B cell (primary cell): ENCODE measurements at regions not wholly inside any gene's neighbourhood (a gene's known extent, or its start where the extent isn't known, plus 50 kb on each side); places are given as distances from the start of the nearest gene placed in this dataset.

Experiments
- ATAC-seq: fragments of 200-7000 bp; cut with Tn5 transposase; one replicate; pipeline ENCODE4 v1.10.0; 2021; ENCODE audit warnings: low read depth, mild to moderate bottlenecking, moderate number of reproducible peaks, moderate library complexity
- CTCF ChIA-PET: fragments of 350-600 bp; sonication (Branson Sonifier 250); formaldehyde crosslinking; loops from one replicate; lab custom pipeline; 2021; ENCODE audit warnings: antibody characterized with exemption, inconsistent platforms; lab: Charles Lee
- POLR2A ChIA-PET: fragments of 350-600 bp; sonication (Branson Sonifier 250); formaldehyde crosslinking; loops from one replicate; lab custom pipeline; 2021; ENCODE audit warnings: antibody characterized with exemption; lab: Charles Lee
- DNase-seq: peaks from one replicate; pipeline ENCODE4 v3.0.0; 2013
- H2AFZ ChIP-seq: 2 replicates; pipeline ENCODE4 v1.6.1; 2012; ENCODE audit warnings: mild to moderate bottlenecking, low read depth, low read length; ENCODE audit not compliant: insufficient read depth, poor library complexity, severe bottlenecking
- H3K27ac ChIP-seq, 2 donors: 1 replicate in 1 of 2; 2 replicates in 1 of 2; pipeline ENCODE4 v1.5.1; 2012 to 2013; ENCODE audit warnings: low read length in 2 of 2, mild to moderate bottlenecking in 2 of 2, moderate library complexity in 1 of 2
- H3K27me3 ChIP-seq, 4 experiments: fragments of 200-600 bp in 1 of 4; sonication (generic) in 1 of 4; replicated peaks in 1 of 4; 1 replicate in 2 of 4; 2 replicates in 2 of 4; pipeline versions ENCODE4 v1.6.1 to v1.7.0; 2013 to 2016; ENCODE audit warnings: low read length in 3 of 4, mild to moderate bottlenecking in 2 of 4, mixed read lengths in 1 of 4, moderate library complexity in 1 of 4; ENCODE audit not compliant: insufficient read depth in 4 of 4, control insufficient read depth in 3 of 4; ENCODE audit errors: control extremely low read depth in 1 of 4
- H3K36me3 ChIP-seq, 2 experiments: replicated peaks in 1 of 2; 1 replicate in 1 of 2; 2 replicates in 1 of 2; pipeline versions ENCODE4 v1.6.1 to v1.7.1; 2013; ENCODE audit warnings: low read length in 1 of 2; ENCODE audit not compliant: insufficient read depth in 2 of 2, control insufficient read depth in 1 of 2; ENCODE audit errors: control extremely low read depth in 1 of 2, extremely low read depth in 1 of 2
- H3K4me1 ChIP-seq, 2 donors: fragments of 200-600 bp in 1 of 2; sonication (generic) in 1 of 2; 1 replicate in 1 of 2; 2 replicates in 1 of 2; pipeline versions ENCODE4 v1.5.1 to v1.6.1; 2013 to 2017; ENCODE audit warnings: low read length in 2 of 2; ENCODE audit not compliant: control insufficient read depth in 2 of 2, insufficient read depth in 2 of 2
- H3K4me2 ChIP-seq: replicated peaks from 2 replicates; pipeline ENCODE3; 2012; ENCODE audit warnings: mild to moderate bottlenecking, low read depth, low read length; ENCODE audit not compliant: poor library complexity, severe bottlenecking
- H3K4me3 ChIP-seq, 5 experiments: fragments of 200-600 bp in 1 of 5; sonication (generic) in 1 of 5; 1 replicate in 3 of 5; 2 replicates in 2 of 5; pipeline versions ENCODE4 v1.5.1 to v1.7.0; 2011 to 2016; ENCODE audit warnings: low read length in 4 of 5, mild to moderate bottlenecking in 4 of 5, low read depth in 2 of 5, control low read depth in 1 of 5, moderate library complexity in 1 of 5; ENCODE audit not compliant: insufficient read depth in 1 of 5; ENCODE audit errors: control extremely low read depth in 1 of 5, extremely low read depth in 1 of 5
- H3K79me2 ChIP-seq: fragments of 200-600 bp; sonication (generic); one replicate; pipeline ENCODE4 v1.6.0; 2016; ENCODE audit warnings: low read length; ENCODE audit not compliant: control insufficient read depth, insufficient read depth
- H3K9ac ChIP-seq: fragments of 200-600 bp; sonication (generic); 2 replicates; pipeline ENCODE4 v1.6.1; 2017; ENCODE audit warnings: mild to moderate bottlenecking, low read length, moderate library complexity
- H3K9me3 ChIP-seq, 3 donors: one replicate each; pipeline versions ENCODE4 v1.6.1 to v1.7.1; 2013; ENCODE audit warnings: low read length in 2 of 3; ENCODE audit not compliant: control insufficient read depth in 2 of 3, insufficient read depth in 1 of 3; ENCODE audit errors: control extremely low read depth in 1 of 3
- H4K20me1 ChIP-seq: 2 replicates; pipeline ENCODE4 v1.6.0; 2012; ENCODE audit warnings: mild to moderate bottlenecking, low read length; ENCODE audit not compliant: insufficient read depth, control insufficient read depth, poor library complexity, severe bottlenecking
- H3K27ac Mint-ChIP-seq: one replicate; pipeline ENCODE4 v1.8.0; 2021; ENCODE audit warnings: mixed read lengths
- H3K27me3 Mint-ChIP-seq: one replicate; pipeline ENCODE4 v1.8.0; 2021; ENCODE audit warnings: mixed read lengths
- H3K4me1 Mint-ChIP-seq: one replicate; pipeline ENCODE4 v1.8.0; 2021; ENCODE audit warnings: mixed read lengths
- H3K4me3 Mint-ChIP-seq: one replicate; pipeline ENCODE4 v1.8.0; 2021; ENCODE audit warnings: mixed read lengths
- H3K9me3 Mint-ChIP-seq: one replicate; pipeline ENCODE4 v1.8.0; 2022; ENCODE audit warnings: mixed read lengths; ENCODE audit not compliant: insufficient read depth
- EZH2 ChIP-seq: IDR thresholded peaks from 2 replicates; pipeline ENCODE4 v1.6.1; 2012; ENCODE audit warnings: borderline replicate concordance, low read depth, mild to moderate bottlenecking, moderate library complexity, low read length; ENCODE audit not compliant: insufficient read depth, poor library complexity, severe bottlenecking
- WGBS: methylation state at CpG from one replicate; pipeline ENCODE4 v1.1.5; 2013; ENCODE audit warnings: missing lambda C conversion rate; ENCODE audit not compliant: insufficient coverage; 5-methylcytosine and 5-hydroxymethylcytosine counted together
- intact Hi-C: fragments of 100-400 bp; cut with micrococcal nuclease; formaldehyde crosslinking; loops from one replicate; pipeline ENCODE4 v1.10.0; 2022
- TF ChIP-seq, protein P1 (sequence below): fragments of 200-600 bp; IDR thresholded peaks from one replicate; pipeline ENCODE4 v1.8.0; 2022; ENCODE audit warnings: antibody characterized with exemption, mild to moderate bottlenecking

DNA sequence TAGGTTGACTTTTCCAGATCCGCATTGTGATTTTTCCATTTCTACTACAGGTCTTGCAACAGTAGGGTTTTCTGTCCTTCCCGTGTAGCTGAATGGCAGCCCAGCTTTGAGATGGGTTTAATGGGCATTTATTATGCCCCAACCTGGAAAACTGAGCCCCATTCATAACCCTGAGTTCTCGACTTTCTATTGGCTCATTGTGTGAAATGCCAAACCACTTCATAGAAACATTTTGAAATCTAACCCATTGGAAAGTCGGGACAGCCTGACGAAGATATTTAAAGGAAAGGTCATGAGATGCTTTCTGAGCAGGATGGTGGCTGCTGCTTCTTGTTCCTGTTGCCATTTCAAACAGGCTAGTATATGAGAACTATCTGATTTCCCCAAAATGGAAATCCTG lies 203.5 kb downstream of the ZFP36L2 start:
- no peak overlapping the region for H3K4me2 ChIP-seq
- no peak overlapping the region for H2AFZ ChIP-seq
- DNase-seq: no peak
- no peaks in the 10 kb centered on the region for H3K79me2 ChIP-seq
- ChIA-PET CTCF (interaction anchor here (0.8 to 4.4 kb wide), 5 partner anchors 36 to 466 kb away, joined by 4 to 54 read pairs (median 5); partner anchors contain the start of gene ZFP36L2), POLR2A (no interaction called here)
- ATAC-seq: no peak
- H3K9me3 ChIP-seq: peaks cover 0 to 30% (median 8%) of the 10 kb centered on the region in 3 donors
- no peak overlapping the region for H3K4me3 ChIP-seq
- peaks cover 7 to 8% of the 10 kb centered on the region in 2 donors for H3K4me1 ChIP-seq
- H3K36me3 ChIP-seq: no peaks in the 10 kb centered on the region
- H4K20me1 ChIP-seq: no peaks in the 10 kb centered on the region
- Mint-ChIP-seq H3K4me1 (peaks cover 10% of the 10 kb centered on the region), H3K4me3 (no peak overlapping the region), H3K27me3 (peaks cover under 1% of the 10 kb centered on the region), H3K27ac (no peak overlapping the region), H3K9me3 (no peaks in the 10 kb centered on the region)
- no peaks in the 10 kb centered on the region for H3K27me3 ChIP-seq
- no peak overlapping the region for H3K27ac ChIP-seq
- intact Hi-C loops: loop anchor here (2.0 to 10.0 kb wide), 2 partner anchors 82 to 520 kb away; no protein-coding TSS in a partner anchor
- no peak for TF ChIP-seq EZH2
- TF ChIP-seq, protein P1, sequence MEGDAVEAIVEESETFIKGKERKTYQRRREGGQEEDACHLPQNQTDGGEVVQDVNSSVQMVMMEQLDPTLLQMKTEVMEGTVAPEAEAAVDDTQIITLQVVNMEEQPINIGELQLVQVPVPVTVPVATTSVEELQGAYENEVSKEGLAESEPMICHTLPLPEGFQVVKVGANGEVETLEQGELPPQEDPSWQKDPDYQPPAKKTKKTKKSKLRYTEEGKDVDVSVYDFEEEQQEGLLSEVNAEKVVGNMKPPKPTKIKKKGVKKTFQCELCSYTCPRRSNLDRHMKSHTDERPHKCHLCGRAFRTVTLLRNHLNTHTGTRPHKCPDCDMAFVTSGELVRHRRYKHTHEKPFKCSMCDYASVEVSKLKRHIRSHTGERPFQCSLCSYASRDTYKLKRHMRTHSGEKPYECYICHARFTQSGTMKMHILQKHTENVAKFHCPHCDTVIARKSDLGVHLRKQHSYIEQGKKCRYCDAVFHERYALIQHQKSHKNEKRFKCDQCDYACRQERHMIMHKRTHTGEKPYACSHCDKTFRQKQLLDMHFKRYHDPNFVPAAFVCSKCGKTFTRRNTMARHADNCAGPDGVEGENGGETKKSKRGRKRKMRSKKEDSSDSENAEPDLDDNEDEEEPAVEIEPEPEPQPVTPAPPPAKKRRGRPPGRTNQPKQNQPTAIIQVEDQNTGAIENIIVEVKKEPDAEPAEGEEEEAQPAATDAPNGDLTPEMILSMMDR: no peak
- WGBS: 33% methylated on average over 1 of the region's 5 CpGs
- no peak overlapping the region for H3K9ac ChIP-seq

DNA sequence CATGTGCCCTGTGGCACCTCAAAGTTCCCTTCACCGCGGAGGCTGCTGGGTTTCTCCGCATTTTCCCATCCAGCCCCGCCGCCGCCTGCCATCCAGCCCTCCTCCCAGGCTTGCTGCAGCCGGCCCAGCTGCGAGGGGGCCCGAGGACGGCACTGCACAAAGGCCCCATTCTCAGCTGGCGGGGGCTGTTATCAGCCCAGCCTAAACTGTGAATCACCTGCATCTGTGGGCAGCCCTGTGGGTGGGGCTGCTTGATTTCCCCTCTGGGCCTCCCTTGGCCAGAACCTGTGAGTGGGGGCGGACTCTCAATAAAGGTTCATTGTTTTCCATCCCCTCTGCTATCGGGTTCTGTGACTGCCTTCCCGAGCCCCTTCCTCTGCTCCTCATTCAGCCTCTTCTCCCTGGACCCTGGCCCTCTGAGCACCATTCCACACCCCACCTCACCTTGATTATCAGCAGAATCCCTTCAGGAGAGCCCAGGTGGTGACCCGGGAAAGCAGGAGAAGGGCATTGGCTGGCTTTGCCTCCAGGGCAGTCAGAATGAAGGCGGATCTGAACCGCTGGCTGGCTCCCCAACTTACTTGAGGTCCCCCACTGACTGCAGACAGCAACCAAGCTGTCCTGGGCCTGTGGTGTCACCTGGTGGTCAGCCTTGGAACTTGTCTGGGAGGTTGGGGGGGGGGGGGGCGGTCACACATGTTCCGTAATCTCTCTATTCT lies 204.5 kb downstream of the ZFP36L2 start:
- H3K9me3 Mint-ChIP-seq: no peaks in the 10 kb centered on the region
- Histone ChIP-seq H3K79me2 (no peaks in the 10 kb centered on the region), H2AFZ (no peak overlapping the region), H3K9ac (no peak overlapping the region), H4K20me1 (no peaks in the 10 kb centered on the region), H3K4me2 (no peak overlapping the region), H3K36me3 (no peaks in the 10 kb centered on the region), H3K4me3 (no peak overlapping the region), H3K27ac (no peak overlapping the region), H3K27me3 (no peaks in the 10 kb centered on the region), H3K4me1 (peaks cover 7 to 8% of the 10 kb centered on the region in 2 donors), H3K9me3 (peaks cover 0 to 30% (median 8%) of the 10 kb centered on the region in 3 donors)
- no peak overlapping the region for H3K4me3 Mint-ChIP-seq
- H3K4me1 Mint-ChIP-seq: peaks cover 10% of the 10 kb centered on the region
- TF ChIP-seq, protein P1: no peak
- TF ChIP-seq EZH2: no peak
- ChIA-PET POLR2A (no interaction called here), CTCF (interaction anchor here (0.6 to 4.4 kb wide), 3 partner anchors 9 to 463 kb away, joined by 3 to 54 read pairs (median 30); partner anchors contain the start of gene ZFP36L2)
- DNase-seq: no peak
- no peak for ATAC-seq
- intact Hi-C loops: loop anchor here (2.0 to 10.0 kb wide), 2 partner anchors 83 to 521 kb away; no protein-coding TSS in a partner anchor
- WGBS: 96% methylated on average over 17 of the region's 19 CpGs
- H3K27ac Mint-ChIP-seq: no peak overlapping the region
- H3K27me3 Mint-ChIP-seq: peaks cover 5% of the 10 kb centered on the region
